ENCODE measurements at regions not wholly inside any gene's neighbourhood (a gene's known extent, or its start where the extent isn't known, plus 50 kb on each side); places are given as distances from the start of the nearest gene placed in this dataset.

DNA sequence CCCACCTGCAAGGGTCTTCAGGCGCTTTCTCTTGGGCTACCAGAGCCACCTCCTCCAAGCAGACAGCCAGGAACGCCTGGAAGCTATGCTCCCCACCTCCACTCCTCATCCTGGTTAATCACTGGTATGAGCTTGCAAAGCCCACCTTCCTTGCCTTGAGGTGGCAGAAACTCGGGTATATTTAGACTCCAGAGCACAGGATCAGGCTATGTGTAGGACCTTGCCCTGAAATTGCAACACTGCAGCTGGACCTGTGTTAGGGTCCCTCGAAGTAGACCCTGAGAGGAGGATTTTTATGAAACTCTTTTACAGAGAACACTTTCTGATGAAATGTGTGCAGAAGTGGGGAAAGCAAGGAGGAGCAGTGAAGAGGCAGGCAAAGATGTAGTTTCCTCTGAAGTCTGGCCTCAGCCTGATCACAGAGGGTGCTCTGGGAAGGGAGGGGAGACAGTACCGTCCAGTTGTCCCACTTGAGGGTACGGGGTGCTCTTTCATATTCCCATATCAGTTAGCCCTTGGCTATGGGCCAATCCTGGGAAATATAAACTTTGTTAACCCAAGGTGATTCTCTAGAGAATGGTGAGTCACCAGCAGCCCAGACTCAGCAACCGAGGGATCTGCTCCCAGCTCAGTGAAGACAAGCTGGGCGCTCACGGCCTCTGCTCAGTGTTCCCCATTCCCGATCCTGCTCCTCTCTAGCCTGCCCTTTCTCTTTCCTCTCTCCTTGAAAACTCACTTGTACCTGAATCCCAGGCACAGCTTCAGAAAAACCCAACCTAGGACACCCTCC, 157.9 kb downstream of the UQCRFS1 start:
- TF ChIP-seq TARDBP (IDR thresholded peaks at IDR 0.05) (no peak), FOXM1 (IDR thresholded peaks at IDR 0.05; ENCODE audit: borderline replicate concordance) (no peak), NFRKB (IDR thresholded peaks at IDR 0.05) (no peak), SP1 (IDR thresholded peaks at IDR 0.05) (no peak), ELF4 (IDR thresholded peaks at IDR 0.05) (no peak), SUZ12 (IDR thresholded peaks at IDR 0.05) (no peak), BHLHE40 (IDR thresholded peaks at IDR 0.05; ENCODE audit: borderline replicate concordance) (no peak), L3MBTL2 (conservative IDR thresholded peaks at IDR 0.05) (no peak), ZNF384 (IDR thresholded peaks at IDR 0.05) (no peak)
